ENCODE measurements at regions not wholly inside any gene's neighbourhood (a gene's known extent, or its start where the extent isn't known, plus 50 kb on each side); places are given as distances from the start of the nearest gene placed in this dataset.

DNA sequence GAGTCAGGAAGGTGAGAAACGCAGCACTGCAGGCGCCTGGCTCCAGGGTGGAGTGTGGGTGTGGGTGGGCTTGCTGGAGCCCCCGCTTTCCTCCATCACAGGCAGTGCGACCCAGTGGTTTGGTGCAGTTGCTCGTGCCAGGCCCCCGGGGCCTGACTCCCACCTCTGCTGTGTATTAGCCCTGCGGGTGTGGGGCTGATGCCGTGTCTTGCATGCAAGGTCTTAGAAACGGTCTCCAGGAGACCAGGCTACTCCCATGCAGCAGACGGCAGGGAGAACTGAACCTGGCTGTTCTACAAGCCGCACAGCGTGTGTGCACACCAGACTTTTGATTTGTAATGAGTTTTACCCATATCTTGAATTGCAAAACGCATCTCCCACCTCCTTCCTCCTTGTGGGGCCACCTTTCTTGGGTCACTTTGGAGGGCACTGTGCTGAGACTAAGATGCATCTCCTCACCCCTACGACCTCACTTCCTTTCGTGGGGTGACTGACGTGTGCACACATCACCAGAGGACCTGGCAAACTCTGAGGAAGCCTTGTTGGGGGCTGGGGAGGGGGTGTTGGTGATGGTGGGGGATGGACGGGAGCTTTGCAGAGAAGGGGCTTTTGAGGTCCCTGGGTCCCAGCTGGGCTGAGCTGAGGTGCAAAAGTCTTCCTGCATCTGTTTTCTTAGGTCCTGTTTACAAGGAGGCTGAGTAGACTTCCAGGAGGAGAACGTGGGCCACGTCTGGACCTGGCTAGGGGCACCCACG is 101.8 kb upstream of the TNRC6C start:
- TF ChIP-seq, protein P1, sequence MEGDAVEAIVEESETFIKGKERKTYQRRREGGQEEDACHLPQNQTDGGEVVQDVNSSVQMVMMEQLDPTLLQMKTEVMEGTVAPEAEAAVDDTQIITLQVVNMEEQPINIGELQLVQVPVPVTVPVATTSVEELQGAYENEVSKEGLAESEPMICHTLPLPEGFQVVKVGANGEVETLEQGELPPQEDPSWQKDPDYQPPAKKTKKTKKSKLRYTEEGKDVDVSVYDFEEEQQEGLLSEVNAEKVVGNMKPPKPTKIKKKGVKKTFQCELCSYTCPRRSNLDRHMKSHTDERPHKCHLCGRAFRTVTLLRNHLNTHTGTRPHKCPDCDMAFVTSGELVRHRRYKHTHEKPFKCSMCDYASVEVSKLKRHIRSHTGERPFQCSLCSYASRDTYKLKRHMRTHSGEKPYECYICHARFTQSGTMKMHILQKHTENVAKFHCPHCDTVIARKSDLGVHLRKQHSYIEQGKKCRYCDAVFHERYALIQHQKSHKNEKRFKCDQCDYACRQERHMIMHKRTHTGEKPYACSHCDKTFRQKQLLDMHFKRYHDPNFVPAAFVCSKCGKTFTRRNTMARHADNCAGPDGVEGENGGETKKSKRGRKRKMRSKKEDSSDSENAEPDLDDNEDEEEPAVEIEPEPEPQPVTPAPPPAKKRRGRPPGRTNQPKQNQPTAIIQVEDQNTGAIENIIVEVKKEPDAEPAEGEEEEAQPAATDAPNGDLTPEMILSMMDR (IDR thresholded peaks at IDR 0.05): no peak
- TF ChIP-seq EP300 (IDR thresholded peaks at IDR 0.05) (no peak), POLR2A (IDR thresholded peaks at IDR 0.05) (no peak)
